Posterior vena cava (tissue), 2 donors: ENCODE measurements at regions not wholly inside any gene's neighbourhood (a gene's known extent, or its start where the extent isn't known, plus 50 kb on each side); places are given as distances from the start of the nearest gene placed in this dataset.

Source experiments
- DNase-seq: peaks from one replicate; pipeline ENCODE4 v3.0.0-alpha.2; 2020; ENCODE audit warnings: low spot score
- intact Hi-C, 2 donors: fragments of 100-400 bp; cut with DNase I; formaldehyde crosslinking; loops; one replicate each; pipeline versions ENCODE4 v1.14.1 to v1.14.2; 2022 to 2023
- donor health status: DM: yes; HTN: yes; CAD: no.
- donor health status: DM: yes; HTN: yes; CAD: no.

DNA sequence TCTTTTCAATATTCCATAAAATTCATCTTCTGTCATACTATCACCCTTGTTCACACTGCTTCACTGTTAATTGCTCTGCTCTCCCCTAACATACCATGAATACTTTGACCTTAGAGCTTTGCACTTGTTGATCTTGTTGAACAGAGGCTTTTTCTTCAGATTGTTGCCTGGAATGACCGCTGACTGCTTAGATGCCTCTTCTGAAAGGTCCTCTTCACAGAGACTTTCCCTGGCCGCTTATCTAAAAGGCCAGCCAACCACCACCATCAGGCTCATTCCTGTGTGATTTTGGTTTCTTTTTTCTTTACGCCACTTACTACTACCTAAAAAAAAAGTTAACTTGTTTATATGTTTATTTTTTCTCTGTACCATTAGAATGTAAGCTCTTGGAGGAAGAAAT is 667.7 kb downstream of the STPG2 start:
- intact Hi-C loops, result no loop called here

GRCh38 chr4:97477974-97478373 is 665.3 kb downstream of the STPG2 start:
- no peak for DNase-seq

More for the DNA sequence above, 667.7 kb downstream of the STPG2 start:
- no peak for DNase-seq

GRCh38 chr4:97479388-97479787 is 663.9 kb downstream of the STPG2 start:
- DNase-seq, result no peak
- intact Hi-C loops, result no loop called here

More at GRCh38 chr4:97477974-97478373, 665.3 kb downstream of the STPG2 start:
- intact Hi-C loops, result no loop called here

DNA sequence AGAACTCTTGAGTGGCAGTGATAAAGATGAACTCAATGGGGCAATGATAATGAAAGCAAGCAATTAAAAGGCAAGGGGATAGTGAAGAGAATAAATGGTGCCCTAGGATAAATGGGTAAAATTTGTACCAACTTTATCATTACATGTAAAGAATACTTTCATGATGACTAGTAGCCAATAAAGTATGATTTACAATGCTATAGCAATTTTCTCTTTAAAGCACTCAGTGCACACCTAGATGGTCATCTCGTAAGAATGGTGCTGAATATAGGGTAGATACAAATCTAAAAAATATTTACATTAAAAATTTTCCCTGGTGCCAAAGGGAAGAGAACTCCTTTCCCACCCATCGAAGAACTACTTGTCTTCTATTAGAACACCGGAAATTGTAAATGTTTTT is 651.4 kb downstream of the STPG2 start:
- intact Hi-C loops, result no loop called here
- no peak for DNase-seq

DNA sequence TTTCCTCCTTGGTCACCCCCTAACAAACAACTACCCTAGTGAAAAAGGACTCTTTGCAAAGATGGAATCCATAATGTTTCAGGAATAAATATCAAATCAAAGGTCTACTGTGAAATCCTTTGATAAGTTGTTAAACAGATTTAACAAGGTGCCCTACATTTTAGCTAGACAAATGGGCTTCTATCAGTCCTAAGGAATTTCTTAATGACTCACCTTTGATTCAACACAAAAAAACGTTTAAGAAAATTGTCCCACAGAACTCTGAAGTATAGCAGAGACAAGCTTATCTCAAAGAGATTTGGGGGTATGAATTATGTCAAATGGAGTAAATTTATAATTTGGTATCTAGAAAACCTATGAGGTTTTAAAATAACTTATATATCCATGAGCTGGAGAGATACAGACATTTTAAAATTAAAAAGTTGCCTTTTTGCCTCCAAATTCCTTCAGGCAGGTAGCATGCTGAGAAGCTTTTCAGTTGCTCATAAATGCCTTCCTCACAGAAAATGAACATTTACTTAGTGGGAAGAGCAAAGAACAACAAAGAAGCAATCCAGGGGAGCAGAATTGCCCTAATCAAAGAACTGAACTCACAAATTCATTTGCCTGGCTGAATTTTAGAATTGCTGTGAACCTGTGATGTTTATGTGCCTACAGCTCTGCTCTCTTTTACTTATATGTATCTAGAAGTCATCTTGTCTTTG is 649.3 kb downstream of the STPG2 start:
- intact Hi-C loops, result no loop called here
- no peak for DNase-seq

GRCh38 chr4:97496298-97496873 is 646.9 kb downstream of the STPG2 start:
- no peak for DNase-seq
- intact Hi-C loops, result no loop called here

GRCh38 chr4:97498875-97499274 is 644.4 kb downstream of the STPG2 start:
- DNase-seq, result no peak

GRCh38 chr4:97500423-97500822 is 642.9 kb downstream of the STPG2 start:
- intact Hi-C loops, result no loop called here
- no peak for DNase-seq

More at GRCh38 chr4:97498875-97499274, 644.4 kb downstream of the STPG2 start:
- intact Hi-C loops, result no loop called here

DNA sequence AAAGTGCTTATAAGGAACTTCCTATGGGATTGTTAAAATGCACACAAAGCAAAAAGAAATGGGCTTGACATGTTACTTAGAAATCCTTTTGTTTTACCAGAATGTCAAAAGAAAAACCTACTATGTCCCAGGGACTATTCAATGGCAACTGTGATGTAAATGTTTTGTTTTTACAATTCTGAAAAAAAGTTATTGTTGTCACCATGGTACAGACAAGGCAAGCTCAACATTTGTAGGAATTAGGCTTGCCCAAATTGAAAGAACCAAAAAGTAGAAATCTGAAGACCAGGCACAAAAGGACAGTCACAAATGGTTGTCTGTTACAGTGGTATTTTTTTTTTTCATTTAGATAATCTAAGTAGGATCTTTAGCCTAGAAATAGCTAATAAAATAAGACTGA is 638.6 kb downstream of the STPG2 start:
- intact Hi-C loops, result no loop called here
- no peak for DNase-seq

DNA sequence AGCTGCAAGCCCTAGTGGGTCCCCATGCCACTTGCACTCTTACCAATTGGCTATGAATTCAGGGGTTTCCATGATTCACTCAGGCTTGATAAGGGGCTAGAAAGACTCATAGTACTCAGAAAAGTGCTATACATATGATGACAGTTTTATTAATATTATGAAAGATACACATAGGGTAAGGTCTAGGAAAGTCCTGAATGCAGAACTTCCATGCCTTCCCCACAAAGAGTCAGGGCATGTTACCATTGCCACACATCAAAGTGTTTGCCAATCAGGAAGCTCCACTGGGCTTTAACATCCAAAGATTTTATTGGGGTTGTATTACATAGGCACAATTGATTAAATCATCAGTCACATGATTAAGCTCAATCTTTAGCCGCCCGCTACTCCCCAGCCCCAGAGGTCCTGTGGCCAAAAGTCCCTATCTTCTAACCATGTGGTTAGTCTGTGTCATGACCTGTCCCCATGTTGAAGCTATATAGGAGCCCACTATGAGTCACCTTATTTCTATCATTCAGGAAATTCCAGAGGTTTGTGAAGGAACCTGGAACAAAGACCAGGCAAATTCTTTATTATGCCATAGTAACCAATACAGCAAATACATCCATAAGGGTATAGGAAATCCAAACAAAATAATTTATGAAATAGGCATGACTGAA is 635.6 kb downstream of the STPG2 start:
- intact Hi-C loops, result loop anchor here in 1 of 2 donors (1.0 kb wide), 1 partner anchor 12 kb away; no protein-coding TSS in a partner anchor
- DNase-seq, result no peak
